Islet precursor cell (in vitro differentiated cells): ENCODE measurements at regions not wholly inside any gene's neighbourhood (a gene's known extent, or its start where the extent isn't known, plus 50 kb on each side); places are given as distances from the start of the nearest gene placed in this dataset.
"Not testable (repeated sequence)": the region's sequence is repeated elsewhere in the genome, so short reads cannot be mapped to it uniquely, and the experiment has no call there.

Source experiments
- DNase-seq: peaks from one replicate; pipeline ENCODE4 v3.0.0-alpha.2; 2018

DNA sequence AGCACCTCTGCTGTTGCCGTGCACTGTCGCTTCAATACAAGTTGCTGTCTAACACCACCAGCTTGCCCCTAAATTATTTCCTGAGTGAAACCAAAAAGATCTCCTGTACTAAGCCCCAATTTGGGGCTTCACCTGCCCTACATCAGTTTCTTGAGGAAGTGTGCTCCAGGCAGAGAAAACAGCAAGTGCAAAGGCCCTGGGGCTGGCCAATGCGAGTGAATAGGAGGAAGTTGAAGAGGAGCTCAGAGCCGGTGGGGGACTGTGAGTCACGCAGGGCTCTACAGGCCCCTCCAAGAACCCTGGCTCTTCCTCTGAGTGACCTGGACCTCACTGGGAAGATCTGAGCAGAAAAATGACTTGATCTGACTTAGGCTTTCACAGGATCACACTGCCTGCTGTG lies 117.2 kb downstream of the IPO8 start:
- no peak for DNase-seq

GRCh38 chr12:30573145-30573544 lies 122.5 kb downstream of the IPO8 start:
- no peak for DNase-seq

- no peak for DNase-seq
These were observed 125.3 kb downstream of the IPO8 start for GRCh38 chr12:30570211-30570890.

DNA sequence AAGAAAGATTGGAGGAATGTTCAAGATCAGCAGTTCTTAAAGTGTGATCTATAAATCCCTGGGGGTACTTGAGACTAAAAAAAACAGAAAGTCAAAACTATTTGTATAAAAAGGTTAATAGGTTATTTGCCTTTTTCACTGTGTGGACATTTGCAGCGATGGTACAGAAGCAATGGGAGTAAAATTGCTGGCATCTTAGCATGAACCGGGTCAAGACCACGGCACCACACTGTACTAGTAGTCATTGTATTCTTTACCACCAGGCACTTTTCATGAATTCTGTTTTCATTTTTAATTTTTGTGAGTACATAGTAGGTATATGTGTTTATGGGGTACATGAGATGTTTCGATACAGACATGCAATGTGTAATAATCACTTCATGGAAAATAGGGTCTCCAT lies 126.2 kb downstream of the IPO8 start:
- DNase-seq: no peak

GRCh38 chr12:30568453-30568852 lies 127.2 kb downstream of the IPO8 start:
- no peak for DNase-seq

DNA sequence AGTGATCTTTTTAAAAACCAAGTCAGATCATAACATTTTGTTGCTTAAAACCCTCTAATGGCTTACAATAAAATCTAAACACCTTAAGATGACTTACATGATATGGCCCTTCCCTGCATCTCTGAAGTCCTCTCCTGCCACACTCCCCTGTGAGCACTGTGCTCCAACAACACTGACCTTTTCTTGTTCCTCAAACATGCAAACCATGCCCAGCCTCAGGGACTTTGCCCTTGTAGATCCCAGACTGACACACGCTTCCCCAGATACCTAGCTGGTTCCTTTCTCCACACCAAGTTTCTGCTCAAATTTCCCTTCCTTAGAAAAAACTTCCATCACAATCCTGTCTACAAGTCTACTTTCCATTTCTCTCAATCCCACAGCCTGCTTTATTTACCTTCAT lies 128.6 kb downstream of the IPO8 start:
- no peak for DNase-seq

- DNase-seq: no peak
These were observed 131.3 kb downstream of the IPO8 start for GRCh38 chr12:30564394-30564793.

- no peak for DNase-seq
These were observed 147.5 kb downstream of the IPO8 start for GRCh38 chr12:30548203-30548602.

- DNase-seq: peak; percentile 65
These were observed 149.5 kb downstream of the IPO8 start for GRCh38 chr12:30546121-30546520.

- DNase-seq: not testable (repeated sequence)
These were observed 151.0 kb downstream of the IPO8 start for GRCh38 chr12:30544704-30545103.

GRCh38 chr12:30537228-30537627 lies 158.4 kb downstream of the IPO8 start:
- no peak for DNase-seq

DNA sequence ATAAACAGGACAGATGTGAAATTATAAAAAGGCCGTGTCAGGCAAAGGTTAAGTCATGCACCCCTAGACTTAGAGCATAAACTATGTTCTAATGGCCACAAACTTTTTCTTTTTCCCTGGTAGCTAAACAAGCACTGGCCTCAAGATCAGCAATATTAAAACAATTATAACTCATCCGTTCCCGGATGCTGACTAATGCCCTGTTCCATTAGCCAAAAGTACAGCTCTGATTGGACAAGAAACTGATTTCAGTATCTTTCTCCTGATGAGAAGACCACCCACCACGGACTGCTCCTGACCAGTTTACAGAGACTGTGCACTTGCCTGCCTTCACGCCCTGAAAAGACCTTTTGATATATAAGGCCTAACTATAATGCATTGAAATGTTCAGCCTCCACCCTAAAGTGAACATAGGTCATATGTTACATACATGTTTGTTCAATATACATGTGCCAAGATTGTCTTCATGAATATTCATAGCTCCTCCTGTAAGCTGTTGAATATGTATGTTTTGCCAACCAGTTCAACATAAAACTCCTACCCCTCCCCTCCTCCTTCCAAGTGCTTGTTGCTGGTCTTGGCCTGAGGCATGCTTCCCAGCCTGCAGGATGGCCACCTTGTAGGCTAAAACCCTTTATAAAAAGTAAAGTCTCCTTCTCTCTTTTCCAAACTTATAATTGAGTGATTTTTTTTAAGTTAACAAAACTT lies 162.0 kb downstream of the IPO8 start:
- DNase-seq: no peak

DNA sequence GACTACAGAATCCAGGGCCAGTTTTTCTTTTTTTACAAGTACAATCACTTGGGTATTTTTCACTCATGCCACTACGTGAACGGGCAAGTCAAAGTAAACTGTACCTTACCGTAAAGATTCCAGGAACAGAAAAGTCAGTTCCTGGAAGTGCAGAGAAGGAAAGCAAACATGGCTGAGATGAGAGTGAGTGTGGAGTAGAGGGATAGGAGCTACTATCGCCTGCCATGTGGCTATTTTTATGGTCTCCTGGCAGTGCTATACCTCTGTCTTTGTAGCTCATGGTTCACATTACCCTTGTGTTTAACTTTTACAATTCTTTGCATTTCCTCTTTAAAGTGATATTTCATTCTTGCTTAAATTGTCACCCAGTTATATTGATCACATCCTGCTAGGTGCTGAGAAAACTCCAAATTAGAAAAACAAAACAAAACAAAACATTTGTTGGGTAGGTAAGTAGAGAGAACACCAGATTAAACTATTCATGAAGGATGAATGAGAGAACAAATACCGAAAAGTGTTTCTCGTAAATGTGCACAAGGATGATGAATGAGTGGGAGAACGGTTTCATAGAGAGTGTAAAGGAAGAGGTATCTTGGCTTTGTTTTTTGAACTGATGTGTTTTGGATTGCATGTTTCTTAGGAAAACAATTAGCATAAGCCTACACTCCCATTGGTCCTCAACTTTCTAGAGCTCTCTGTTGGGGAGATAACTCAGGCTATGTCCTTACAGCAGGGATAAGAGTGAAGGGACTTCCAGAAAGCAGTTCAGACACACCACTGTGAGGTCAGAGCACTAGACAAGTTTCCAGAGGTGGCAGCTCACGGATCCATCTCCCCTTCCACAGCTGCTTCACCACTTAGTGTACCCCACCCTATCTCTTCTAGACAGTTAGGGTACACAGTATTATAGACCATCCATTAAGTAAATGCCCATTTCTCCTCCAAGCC lies 163.7 kb downstream of the IPO8 start:
- no peak for DNase-seq

GRCh38 chr12:30529489-30530269 lies 166.0 kb downstream of the IPO8 start:
- DNase-seq: no peak

DNA sequence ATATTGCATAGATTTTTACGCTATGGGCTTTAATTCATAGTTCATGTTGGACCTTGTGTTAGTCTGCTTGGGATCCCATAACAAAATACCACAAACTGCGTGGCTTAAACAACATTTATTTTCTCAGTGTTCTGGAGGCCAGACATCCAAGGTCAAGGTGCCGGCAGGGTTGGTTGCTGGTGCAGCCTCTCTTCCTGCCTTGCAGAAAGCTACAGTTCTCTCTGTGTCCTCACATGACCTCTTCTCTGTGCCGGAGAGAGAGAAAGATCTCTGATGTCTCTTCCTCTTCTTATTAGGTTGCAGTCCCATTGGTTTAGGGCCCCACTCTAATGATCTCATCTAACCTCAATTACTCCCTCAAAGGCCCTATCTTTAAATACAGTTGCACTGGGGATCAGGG lies 170.5 kb downstream of the IPO8 start:
- DNase-seq: no peak

- not testable (repeated sequence) for DNase-seq
These were observed 175.4 kb downstream of the IPO8 start for GRCh38 chr12:30520285-30520684.

GRCh38 chr12:30519535-30519934 lies 176.1 kb downstream of the IPO8 start:
- DNase-seq: no peak

- no peak for DNase-seq
These were observed 178.3 kb downstream of the IPO8 start for GRCh38 chr12:30517320-30517719.

DNA sequence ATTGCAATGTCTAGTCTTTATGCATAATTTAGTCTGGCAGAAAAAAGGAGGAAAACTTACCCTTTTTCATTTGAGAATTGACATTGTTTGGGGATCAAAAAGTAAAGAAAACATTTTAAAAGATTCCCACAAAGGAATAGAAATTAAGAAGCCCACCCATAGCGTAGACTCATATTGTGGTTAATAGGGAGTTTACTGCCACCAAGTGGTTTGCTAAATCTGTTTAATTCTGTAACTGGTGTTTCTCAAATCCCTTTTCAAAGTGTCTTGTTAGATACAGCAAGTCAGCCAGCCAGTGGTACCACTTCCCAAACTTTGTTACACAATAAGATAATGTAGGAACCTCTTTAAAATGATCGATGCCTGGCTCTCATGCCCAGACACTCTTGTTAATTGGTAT lies 180.3 kb downstream of the IPO8 start:
- DNase-seq: no peak

DNA sequence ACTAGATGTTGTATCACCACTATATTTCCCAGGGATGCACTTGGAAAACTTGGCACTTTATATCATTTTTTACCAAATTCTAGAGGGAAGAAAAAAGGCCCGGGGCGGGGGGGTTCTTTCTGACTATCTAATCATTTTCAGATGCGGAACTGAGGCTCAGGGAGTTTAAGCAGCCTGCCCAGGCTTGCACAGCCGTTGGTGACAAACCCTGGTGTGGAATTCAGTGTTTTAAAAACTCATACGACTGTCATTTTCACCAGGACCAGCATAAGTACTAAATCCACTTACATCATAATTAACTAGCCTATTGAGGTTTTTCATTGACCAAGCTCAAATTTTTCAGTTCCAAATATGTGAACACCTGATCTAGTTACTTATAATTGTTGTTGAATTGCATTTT lies 181.0 kb downstream of the IPO8 start:
- DNase-seq: no peak

DNA sequence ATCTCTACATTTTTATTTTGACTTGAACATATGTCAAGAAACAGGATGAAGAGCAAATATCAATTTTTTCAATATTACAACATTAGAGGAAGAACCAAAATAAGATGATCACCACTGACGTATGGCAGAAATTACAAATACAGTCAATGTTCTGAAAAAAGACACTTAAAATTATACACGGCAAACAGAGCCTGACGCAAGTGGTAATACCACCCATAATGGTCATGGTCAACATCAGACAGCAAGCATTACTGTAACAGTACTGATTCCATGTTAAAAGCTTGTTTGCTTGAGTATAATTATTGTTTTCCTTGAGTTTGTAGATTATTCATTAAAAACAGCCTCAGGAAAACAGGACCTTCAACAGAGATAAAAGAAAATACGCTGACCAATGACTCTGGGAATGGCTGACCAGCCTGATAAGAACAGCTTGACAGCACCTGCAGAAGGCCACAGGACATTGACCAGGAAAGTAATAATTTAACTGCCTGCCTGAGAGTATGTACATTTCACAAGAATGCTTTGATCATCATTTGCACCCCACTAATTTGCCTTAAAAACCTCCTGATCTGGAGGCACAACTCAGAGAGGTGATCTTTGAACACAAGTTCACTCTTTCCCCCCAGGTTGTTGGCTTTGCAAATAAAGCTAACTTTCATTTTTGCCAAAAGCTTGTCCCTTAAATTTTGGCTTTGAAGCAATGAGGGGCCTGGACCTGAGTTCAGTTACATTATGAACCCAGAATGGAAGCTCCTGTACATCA lies 187.3 kb downstream of the IPO8 start:
- peak; percentile 75 for DNase-seq

- no peak for DNase-seq
These were observed 188.1 kb downstream of the IPO8 start for GRCh38 chr12:30507576-30507975.
